ENCODE measurements at regions not wholly inside any gene's neighbourhood (a gene's known extent, or its start where the extent isn't known, plus 50 kb on each side); places are given as distances from the start of the nearest gene placed in this dataset.

- H3K27ac ChIP-seq (ENCODE audit: low read length): no peak overlapping the region
Measured at GRCh38 chr2:114049826-114050225, 159.9 kb downstream of the ACTR3 start.

GRCh38 chr2:114056294-114057143 is 166.6 kb downstream of the ACTR3 start:
- Histone ChIP-seq H3K4me2 (ENCODE audit: low read length) (no peak overlapping the region; the same call in 1 of the 2 replicates), H4K20me1 (ENCODE audit: insufficient read depth, low read length) (no peaks in the 10 kb centered on the region), H3K4me1 (ENCODE audit: low read length) (peaks cover 7% of the 10 kb centered on the region), H3K27ac (ENCODE audit: low read length) (no peak overlapping the region), H3K36me3 (replicated peaks; ENCODE audit: low read depth, low read length) (no peaks in the 10 kb centered on the region), H3K27me3 (ENCODE audit: low read depth, low read length) (peaks cover 16% of the 10 kb centered on the region), H3K9ac (ENCODE audit: low read length) (no peak overlapping the region), H3K9me3 (ENCODE audit: insufficient read depth, low read length) (no peaks in the 10 kb centered on the region), H3K79me2 (ENCODE audit: low read length) (no peaks in the 10 kb centered on the region), H2AFZ (ENCODE audit: low read depth, low read length) (no peak overlapping the region), H3K4me3 (ENCODE audit: low read length) (no peak overlapping the region)
- TF ChIP-seq CTCF (IDR thresholded peaks at IDR 0.05; ENCODE audit: low read depth, low read length) (no peak), EZH2phosphoT487 (IDR thresholded peaks at IDR 0.05; ENCODE audit: low read depth) (no peak)

More at GRCh38 chr2:114049826-114050225, 159.9 kb downstream of the ACTR3 start:
- no peak overlapping the region for H3K9ac ChIP-seq (ENCODE audit: low read length)
- H4K20me1 ChIP-seq (ENCODE audit: insufficient read depth, low read length): no peaks in the 10 kb centered on the region
- no peaks in the 10 kb centered on the region; the same call in 1 of the 2 replicates for H3K4me1 ChIP-seq (ENCODE audit: low read length)
- no peaks in the 10 kb centered on the region for H3K79me2 ChIP-seq (ENCODE audit: low read length)
- H3K9me3 ChIP-seq (ENCODE audit: insufficient read depth, low read length): no peaks in the 10 kb centered on the region
- H3K4me3 ChIP-seq (ENCODE audit: low read length): no peak overlapping the region
- H3K27me3 ChIP-seq (ENCODE audit: low read depth, low read length): peaks cover 5% of the 10 kb centered on the region
- H2AFZ ChIP-seq (ENCODE audit: low read depth, low read length): no peak overlapping the region
- no peaks in the 10 kb centered on the region for H3K36me3 ChIP-seq (replicated peaks; ENCODE audit: low read depth, low read length)
- TF ChIP-seq EZH2phosphoT487 (IDR thresholded peaks at IDR 0.05; ENCODE audit: low read depth) (no peak), CTCF (IDR thresholded peaks at IDR 0.05; ENCODE audit: low read depth, low read length) (no peak)
- H3K4me2 ChIP-seq (ENCODE audit: low read length): no peak overlapping the region

GRCh38 chr2:114057638-114058037 is 167.7 kb downstream of the ACTR3 start:
- Histone ChIP-seq H3K4me1 (ENCODE audit: low read length) (peaks cover 7% of the 10 kb centered on the region), H3K27ac (ENCODE audit: low read length) (no peak overlapping the region), H4K20me1 (ENCODE audit: insufficient read depth, low read length) (no peaks in the 10 kb centered on the region), H3K9ac (ENCODE audit: low read length) (no peak overlapping the region), H3K27me3 (ENCODE audit: low read depth, low read length) (peaks cover 14% of the 10 kb centered on the region), H3K9me3 (ENCODE audit: insufficient read depth, low read length) (no peaks in the 10 kb centered on the region), H3K36me3 (replicated peaks; ENCODE audit: low read depth, low read length) (no peaks in the 10 kb centered on the region), H3K79me2 (ENCODE audit: low read length) (no peaks in the 10 kb centered on the region), H2AFZ (ENCODE audit: low read depth, low read length) (no peak overlapping the region), H3K4me2 (ENCODE audit: low read length) (no peak overlapping the region), H3K4me3 (ENCODE audit: low read length) (no peak overlapping the region)
- TF ChIP-seq CTCF (IDR thresholded peaks at IDR 0.05; ENCODE audit: low read depth, low read length) (no peak), EZH2phosphoT487 (IDR thresholded peaks at IDR 0.05; ENCODE audit: low read depth) (no peak)

GRCh38 chr2:114061566-114062098 is 171.7 kb downstream of the ACTR3 start:
- TF ChIP-seq CTCF (IDR thresholded peaks at IDR 0.05; ENCODE audit: low read depth, low read length): no peak
- TF ChIP-seq EZH2phosphoT487 (IDR thresholded peaks at IDR 0.05; ENCODE audit: low read depth): no peak
- Histone ChIP-seq H3K79me2 (ENCODE audit: low read length) (no peaks in the 10 kb centered on the region), H3K9me3 (ENCODE audit: insufficient read depth, low read length) (no peaks in the 10 kb centered on the region), H4K20me1 (ENCODE audit: insufficient read depth, low read length) (no peaks in the 10 kb centered on the region), H3K9ac (ENCODE audit: low read length) (no peak overlapping the region), H3K4me1 (ENCODE audit: low read length) (peaks cover under 1% of the 10 kb centered on the region; the same call in 1 of the 2 replicates), H3K36me3 (replicated peaks; ENCODE audit: low read depth, low read length) (no peaks in the 10 kb centered on the region), H3K4me2 (ENCODE audit: low read length) (no peak overlapping the region), H3K27me3 (ENCODE audit: low read depth, low read length) (peaks cover 10% of the 10 kb centered on the region), H3K4me3 (ENCODE audit: low read length) (no peak overlapping the region), H2AFZ (ENCODE audit: low read depth, low read length) (no peak overlapping the region), H3K27ac (ENCODE audit: low read length) (no peak overlapping the region)

Measured in OCI-LY3 (cell line).